HG02763 (cell line): ENCODE measurements at regions not wholly inside any gene's neighbourhood (a gene's known extent, or its start where the extent isn't known, plus 50 kb on each side); places are given as distances from the start of the nearest gene placed in this dataset.
"Not testable (repeated sequence)": the region's sequence is repeated elsewhere in the genome, so short reads cannot be mapped to it uniquely, and the experiment has no call there.

ENCODE experiments used
- ATAC-seq: cut with Tn5 transposase; IDR thresholded peaks from one replicate; pipeline ENCODE4 v1.9.1; 2021; ENCODE audit warnings: mild to moderate bottlenecking, moderate library complexity; ENCODE audit not compliant: unreplicated experiment

DNA sequence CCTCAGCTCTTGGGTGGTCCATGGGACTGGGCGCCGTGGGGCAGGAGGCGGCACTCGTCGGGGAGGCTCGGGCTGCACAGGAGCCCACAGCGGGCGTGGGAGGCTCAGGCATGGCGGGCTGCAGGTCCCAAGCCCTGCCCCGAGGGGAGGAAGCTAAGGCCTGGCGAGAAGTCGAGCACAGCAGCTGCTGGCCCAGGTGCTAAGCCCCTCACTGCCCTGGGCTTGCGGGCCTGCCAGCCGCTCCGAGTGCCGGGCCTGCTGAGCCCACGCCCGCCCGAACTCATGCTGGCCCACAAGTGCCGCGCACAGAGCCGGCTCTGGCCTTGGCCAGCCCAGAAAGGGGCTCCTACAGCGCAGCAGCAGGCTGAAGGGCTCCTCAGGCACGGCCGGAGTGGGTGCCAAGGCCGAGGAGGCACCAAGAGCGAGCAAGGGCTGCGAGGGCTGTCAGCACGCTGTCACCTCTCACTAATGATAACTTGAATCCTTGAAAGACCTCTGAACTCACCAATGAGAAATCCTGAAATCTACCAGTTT, 1506.8 kb upstream of the WWC1 start:
- no peak for ATAC-seq

DNA sequence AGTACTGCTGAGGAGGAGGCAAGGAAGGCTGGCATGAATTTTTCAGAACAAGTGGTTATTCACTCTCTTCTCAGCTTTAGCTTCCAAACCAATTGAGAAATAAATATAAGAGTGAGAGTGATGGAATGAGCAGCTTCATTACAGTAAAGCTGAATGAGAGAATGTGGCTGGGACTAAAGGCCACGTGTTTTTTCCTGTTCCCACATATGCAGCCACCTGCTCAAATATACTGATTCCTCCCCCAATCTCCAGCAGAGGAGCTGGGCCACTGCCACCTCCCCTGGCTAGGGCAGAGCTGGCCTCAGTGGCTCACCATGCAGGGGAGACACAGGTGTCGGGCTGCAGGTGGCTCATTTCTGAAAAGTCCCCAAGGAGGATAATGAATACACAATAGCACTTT, 1505.3 kb upstream of the WWC1 start:
- no peak for ATAC-seq

DNA sequence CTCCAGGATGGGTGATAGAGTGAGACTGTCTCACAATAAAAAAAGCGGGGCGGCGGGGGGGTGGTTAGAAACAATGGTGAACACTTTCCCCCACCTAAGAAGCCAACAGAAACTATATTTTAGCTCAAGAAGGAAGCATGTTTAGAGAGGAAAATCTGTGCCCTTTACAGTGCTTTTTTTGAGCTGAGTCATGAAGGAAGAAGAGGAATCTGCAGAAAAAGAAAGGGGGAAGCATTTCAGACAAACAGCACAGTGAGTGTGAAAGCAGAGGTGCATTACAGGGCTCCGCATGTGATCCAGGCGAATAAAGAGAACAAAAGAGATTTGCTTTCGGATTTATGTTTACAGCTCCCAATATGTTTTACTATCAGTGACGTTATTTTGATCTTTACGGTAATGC, 1504.6 kb upstream of the WWC1 start:
- no peak for ATAC-seq

DNA sequence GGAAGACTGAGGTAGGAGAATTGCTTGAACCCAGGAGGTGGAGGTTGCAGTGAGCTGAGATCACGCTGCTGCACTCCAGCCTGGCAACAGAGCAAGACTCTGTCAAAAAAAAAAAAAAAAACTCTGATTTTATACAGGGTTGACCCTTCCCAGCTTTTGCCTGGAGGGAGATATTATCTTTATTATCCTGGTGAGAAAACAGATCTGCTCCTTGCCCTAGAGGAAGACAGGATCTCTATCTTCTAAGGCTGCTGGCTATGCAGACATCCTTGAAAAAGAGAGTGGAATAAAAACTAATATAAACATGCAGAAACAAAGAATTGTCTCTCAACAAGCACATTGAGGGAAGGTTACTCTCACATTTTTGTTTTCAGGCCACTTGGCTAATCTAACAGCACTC, 1503.4 kb upstream of the WWC1 start:
- no peak for ATAC-seq

DNA sequence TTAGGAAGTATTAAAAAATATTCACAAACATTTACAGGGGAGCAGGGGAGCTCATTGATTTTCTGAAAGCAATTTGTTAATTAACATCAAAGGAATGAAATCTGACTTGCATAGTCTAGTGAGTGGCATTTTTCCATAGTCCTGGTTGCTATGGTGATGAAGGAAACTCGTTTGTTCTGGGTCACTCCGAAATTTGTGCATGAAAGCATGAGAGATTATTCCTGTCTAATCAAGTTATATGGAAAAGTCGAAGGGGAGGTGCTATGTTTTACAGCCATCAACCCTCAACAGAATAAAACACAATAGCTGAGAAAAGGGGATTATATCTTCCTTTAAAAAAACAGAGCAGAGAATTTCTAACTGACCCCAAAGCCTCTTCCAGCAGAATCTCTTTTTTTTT, 1495.7 kb upstream of the WWC1 start:
- ATAC-seq, result no peak

DNA sequence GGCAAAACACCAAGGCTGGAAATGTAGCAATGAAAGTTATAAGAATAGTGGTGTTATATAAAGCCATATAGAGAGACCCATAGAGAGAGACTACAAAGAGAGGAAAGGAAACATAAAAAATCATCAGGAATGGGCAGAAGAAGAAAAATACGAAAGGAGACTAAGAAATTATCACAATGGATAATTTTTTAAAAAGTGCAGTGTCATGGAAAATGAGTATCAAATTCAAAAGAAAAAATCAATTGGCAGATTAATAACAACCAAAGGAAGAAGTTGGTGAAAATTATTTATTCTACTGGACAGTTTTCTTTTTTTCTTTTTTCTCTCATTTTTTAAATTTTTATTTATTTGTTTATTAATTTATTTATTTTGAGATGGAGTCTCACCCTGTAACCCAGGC, 1488.4 kb upstream of the WWC1 start:
- no peak for ATAC-seq

DNA sequence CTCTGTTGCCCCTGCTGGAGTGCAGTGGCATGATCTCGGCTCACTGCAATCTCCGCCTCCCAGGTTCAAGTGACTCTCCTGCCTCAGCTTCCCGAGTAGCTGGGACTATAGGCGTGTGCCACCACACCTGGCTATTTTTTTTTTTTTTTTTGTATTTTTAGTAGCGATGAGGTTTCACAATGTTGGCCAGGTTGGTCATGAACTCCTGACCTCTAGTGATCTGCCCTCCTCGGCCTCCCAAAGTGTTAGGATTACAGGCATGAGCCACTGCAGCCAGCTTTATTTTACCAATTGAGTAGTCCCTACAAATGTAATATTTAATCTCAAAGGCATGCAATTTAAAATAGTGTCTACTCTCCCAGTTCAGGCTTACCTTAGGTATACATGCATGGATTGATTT, 1487.2 kb upstream of the WWC1 start:
- not testable (repeated sequence) for ATAC-seq

DNA sequence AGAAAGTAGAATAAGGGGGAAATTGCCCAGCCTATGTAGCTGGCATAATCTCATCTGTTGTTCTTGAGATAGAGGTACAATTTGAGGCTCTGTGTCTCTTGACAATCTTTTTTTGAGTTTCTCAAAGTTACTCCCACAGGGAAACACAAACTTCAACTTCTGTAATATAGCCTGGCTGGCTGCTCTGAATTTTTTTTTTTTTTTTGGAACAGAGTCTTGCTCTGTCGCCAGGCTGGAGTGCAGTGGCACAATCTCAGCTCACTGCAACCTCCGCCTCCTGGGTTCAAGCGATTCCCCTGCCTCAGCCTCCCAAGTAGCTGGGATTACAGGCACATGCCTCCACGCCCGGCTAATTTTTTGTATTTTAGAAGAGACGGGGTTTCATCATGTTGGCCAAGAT, 1486.8 kb upstream of the WWC1 start:
- not testable (repeated sequence) for ATAC-seq

DNA sequence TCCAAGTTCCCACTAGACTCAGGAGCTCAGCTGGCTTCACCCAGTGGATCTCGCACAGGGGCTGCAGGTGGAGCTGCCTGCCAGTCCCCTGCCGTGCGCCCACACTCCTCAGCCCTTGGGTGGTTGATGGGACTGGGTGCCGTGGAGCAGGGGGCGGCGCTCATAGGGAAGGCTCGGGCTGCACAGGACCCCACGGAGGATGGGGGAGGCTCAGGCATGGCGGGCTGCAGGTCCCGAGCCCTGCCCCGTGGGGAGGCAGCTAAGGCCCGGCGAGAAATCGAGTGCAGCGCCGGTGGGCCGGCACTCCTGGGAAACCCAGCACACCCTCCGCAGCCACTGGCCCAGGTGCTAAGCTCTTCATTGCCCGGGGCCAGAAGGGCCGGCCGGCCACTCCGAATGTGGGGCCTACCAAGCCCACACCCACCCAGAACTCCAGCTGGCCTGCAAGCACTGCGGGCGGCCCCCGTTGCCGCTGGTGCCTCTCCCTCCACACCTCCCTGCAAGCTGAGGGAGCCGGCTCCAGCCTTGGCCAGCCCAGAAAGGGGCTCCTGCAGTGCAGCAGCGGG, 1481.3 kb upstream of the WWC1 start:
- ATAC-seq, result not testable (repeated sequence)

DNA sequence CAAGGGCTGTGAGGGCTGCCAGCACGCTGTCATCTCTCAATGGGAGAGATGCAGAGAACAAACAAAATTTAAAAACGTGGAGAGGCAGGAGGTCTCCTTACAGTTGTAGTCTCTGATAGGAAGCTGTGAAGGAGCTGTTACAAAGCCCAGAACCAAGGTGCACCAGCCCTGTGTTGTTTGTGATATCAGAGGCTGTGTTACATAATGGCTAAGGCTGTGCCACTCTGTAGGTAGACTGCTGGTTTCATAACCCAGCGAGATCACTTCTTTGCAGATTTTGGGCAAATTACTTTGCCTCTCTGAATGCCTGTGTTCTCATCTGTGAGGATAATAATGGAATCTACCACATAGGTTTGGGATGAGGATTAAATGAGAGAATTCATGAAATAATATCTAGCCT, 1480.7 kb upstream of the WWC1 start:
- ATAC-seq, result no peak

DNA sequence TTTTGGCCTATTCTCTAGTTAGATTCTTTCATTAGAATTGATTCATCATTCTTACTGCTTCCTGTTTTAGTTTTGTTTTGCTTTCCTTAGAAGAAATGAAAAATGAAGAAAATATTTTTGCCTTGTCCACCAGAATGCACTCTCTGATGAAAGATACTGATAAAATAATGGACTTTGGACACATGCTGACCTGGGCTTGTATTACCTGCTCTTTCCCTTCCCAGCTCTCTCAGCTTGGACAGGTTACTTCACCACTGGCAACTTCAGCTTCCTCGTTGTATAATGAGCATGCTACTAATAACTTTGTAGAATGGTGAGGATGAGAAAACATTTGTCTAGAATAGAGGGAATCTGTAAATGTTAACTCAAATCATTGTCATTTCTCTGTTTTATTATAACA, 1468.1 kb upstream of the WWC1 start:
- no peak for ATAC-seq

DNA sequence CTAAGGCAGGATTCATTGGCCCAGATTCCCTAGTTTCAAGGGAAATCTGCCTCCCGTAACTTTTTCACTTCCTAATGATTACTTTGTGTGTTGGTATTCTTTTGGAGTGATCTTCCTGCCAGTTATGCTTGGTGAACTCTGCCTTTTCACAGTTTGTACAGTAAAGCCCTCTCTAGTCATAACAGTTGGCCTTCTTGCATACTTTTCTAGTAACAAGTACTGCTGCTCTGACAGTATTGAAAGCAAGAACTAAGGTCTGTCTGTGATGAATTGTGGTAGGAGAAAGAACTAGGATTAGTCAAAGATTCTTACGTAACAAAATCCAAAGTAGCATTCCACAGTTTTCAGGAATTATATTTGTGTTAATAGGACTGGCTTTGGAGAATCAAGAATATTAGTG, 1457.2 kb upstream of the WWC1 start:
- no peak for ATAC-seq

DNA sequence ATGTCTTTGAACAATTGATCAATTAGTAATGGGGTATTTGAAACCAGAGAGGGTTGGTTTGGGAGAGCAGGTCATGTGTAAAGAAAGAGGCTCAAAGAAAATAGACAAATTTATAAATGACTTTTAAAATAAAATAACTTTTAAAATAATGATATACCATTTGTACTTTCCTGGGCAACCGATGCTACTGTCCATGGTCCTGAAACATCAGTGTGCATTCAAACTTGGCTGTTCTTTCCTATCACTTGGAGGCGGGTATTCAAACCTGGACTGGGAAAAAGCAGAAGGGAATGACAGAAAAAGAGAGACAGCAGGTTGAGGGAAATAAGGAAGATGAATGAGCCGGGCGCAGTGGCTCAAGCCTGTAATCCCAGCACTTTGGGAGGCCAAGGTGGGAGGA, 1446.4 kb upstream of the WWC1 start:
- ATAC-seq, result no peak

DNA sequence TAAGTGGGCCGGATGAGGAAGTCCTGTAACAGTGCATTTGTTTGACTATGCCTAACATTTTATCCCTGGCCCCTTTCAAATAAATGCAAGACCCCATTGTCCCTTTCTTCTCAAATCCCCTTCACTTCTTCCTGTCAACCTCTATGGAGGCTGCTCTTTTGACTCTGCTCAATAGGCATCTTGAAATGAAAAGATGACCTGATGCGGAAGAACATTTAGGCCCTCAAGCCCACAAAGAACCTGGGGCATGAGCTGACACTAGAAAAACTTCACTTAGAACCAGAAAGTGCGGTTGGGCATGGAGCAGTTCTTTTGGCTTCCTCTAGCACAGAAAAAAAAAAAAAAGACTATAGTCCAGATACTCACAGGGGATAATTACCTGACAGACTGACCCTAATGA, 1434.7 kb upstream of the WWC1 start:
- no peak for ATAC-seq

DNA sequence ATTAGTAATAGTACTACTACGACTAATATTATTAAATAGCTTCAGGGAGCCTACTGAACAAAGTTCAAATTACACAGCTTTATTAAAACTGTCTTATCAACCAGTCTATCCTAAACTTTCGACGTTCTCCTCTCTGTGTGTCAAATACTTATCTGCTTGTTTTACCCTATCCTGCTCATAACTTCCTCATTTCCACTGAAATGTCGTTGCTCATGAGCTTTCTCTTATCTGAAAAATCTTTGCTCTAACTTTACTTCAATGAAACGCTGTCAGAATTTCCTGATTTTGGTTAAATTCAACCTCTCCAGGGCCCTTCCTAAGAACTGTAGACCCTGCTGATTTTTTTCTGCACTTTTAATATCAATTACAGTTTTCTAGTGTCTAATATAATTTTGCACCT, 1431.0 kb upstream of the WWC1 start:
- no peak for ATAC-seq

DNA sequence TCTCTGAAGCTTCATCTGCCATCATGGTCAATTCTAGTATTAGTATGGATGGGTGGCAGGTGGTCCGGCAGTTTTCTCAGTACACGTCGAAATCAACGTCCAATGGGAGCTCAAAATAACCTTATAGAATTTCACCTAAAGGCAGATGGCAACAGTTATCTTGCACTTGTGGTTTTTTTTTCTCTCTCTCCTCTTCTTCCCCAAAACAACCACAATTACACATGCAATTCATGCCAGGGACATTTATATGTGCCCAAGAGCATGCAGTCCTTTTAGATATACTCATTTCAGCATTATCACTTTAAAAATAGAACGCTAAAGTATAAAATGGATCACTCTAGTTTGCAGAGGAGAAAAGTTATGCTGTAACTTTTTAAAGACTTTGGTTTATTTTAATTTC, 1428.9 kb upstream of the WWC1 start:
- no peak for ATAC-seq

DNA sequence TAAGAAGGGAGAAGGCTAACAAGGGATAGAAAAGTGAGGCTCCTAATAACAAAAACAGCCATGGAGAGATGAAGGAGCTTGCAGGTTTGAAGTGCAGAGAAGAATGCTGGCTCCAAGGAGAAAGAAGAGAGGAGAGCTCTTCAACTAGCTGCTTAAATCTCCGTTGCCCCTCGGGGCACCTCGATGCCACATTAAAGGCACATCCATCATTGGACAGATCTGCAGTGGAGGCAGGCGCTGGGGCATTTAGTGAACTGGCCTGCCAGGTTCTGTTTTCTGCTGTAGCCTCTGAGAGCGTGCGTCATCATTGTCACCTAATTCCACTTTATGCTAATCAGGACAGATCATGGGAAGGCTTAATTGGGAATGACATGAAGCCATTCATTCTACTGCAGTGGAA, 1426.2 kb upstream of the WWC1 start:
- ATAC-seq, result no peak

DNA sequence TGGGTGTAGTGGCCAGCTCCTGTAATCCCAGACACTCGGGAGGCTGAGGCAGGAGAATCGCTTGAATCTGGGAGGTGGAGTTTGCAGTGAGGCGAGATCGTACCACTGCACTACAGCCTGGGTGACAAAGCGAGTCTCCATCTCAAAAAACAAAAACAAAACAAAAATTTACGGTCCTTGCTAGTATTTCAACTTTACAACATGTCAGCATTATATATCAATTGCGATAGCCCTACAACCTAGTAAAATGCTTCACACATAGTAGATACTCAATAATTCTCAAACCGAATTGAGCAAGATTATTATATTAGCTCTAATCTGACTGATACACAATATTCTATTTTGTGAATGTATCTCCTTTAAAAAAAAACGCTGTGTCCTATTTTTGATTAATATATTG, 1411.0 kb upstream of the WWC1 start:
- ATAC-seq, result no peak

DNA sequence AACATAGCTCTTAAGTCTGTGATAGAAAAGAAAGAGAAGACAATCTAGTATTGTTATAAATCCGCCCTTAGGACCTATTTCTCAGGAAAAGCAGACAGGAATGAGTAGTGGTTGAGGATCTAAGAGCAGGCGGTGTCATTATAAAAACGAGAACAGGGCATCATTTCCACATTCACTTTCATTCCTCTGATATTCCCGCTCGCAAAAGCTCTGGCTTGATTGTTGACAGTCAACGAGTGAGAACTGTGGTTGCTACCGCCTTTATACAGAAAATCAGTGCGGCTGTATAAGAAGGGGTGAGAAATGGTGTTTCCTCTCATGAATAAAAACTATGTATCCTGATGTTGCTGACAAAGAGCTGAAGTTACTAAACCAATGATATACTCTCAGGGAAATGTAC, 1409.6 kb upstream of the WWC1 start:
- ATAC-seq, result no peak

DNA sequence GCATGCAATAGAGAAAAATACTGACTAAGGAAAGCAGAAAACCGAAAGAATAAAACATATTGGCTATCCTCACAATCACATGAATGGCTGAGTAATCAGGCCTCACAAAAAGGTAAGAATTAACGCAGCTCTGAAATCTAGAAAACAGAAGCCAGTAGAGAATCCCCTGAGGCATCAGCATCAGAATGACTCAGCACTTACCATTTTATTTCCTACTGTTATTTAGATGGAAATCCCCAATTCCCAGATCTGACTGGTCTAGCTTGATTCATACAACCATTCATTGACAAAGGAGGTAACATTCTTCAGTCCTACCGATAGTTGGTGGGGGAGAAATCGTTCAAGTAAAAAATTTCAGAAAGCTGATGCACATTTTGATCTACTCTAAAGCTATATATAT, 1408.4 kb upstream of the WWC1 start:
- ATAC-seq, result no peak

DNA sequence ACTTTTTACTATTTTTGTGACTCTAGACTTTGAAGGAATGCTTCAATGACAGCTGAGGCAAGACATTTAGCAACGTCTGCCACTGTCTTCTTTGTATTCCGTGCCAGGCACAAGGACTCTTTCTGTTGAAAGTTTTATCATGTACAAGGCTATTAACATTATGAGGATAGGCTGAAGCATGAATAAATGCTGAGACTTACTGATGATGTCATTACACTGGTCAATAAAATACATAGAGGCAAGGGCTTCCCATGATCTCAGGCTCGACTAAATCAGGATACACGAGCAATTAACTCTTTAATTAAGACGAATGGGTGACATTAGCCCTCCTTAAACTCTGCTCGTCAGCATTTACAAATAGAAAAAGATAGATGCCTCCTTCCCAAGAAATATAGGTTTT, 1393.3 kb upstream of the WWC1 start:
- no peak for ATAC-seq

DNA sequence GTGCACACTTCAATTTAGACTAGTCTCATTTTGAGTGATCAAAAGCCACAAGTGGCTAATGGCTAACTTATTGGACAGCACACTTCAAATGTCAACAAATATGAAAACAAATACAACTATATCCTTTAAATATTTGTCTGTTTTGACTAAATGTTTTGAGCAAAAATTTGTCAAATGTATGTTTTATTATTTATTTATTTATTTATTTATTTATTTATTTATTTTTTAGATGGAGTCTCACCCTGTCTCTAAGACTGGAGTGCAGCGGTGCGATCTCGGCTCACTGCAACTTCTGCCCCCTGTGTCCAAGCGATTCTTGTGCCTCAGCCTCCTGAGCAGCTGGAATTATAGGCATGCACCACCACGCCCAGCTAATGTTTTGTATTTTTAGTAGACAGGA, 1392.1 kb upstream of the WWC1 start:
- no peak for ATAC-seq

DNA sequence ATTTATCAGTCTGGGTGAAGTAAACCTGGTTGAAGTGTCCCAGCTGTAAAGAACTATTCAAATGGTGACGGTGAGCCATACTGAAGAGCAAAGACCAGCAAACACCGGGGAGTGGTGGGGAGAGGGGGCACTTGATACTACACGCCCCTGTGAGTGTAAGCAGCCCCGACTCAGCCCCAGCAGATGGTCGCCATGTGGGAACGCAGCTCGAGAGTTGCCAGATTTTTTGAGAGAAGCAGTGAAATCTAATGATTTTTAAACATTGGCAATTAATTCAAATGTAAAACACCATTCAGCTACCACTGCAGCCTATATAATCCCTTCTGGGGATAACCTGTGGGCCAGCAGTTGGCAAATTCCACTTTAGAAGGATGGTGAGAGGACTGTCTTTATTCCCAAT, 1386.9 kb upstream of the WWC1 start:
- no peak for ATAC-seq
